ENCODE measurements at regions not wholly inside any gene's neighbourhood (a gene's known extent, or its start where the extent isn't known, plus 50 kb on each side); places are given as distances from the start of the nearest gene placed in this dataset.

DNA sequence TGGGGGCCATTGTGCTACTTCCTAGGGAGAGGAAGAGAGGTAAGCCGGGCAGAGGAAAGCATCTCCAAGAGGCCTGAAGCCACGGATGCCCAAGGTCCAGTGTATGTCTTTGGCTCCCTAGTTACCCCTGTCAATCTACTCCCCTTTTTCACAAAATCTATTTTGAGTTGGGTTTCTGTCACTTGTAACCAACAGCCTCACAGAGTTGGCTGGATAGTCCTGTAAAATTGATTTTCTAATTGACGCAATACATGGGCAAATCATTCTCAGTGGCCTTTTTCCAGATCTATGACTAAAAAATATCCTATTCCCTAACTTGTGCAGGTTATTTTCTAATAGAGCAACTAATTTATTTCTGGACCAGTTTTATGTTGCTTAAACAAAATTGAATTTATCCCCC lies 168.4 kb downstream of the IRS1 start:
- intact Hi-C loops (cut with micrococcal nuclease; ENCODE audit: unreplicated experiment), result no loop called here
- CTCF ChIA-PET, result no interaction called here
- Histone ChIP-seq H3K27ac (ENCODE audit: low read length) (no peak overlapping the region), H3K27me3 (ENCODE audit: control insufficient read depth, insufficient read depth, low read length) (no peaks in the 10 kb centered on the region), H3K4me3 (ENCODE audit: low read depth in 2 of 2, low read length in 2 of 2) (no peak overlapping the region), H3K4me1 (ENCODE audit: control insufficient read depth, insufficient read depth, low read length) (0 out of 2 replicates have a peak, but pooled peaks cover 3% of the 10 kb centered on the region), H3K9me3 (ENCODE audit: control insufficient read depth, insufficient read depth, low read depth, low read length) (no peaks in the 10 kb centered on the region), H3K36me3 (ENCODE audit: control insufficient read depth, insufficient read depth, low read length) (no peaks in the 10 kb centered on the region)
- POLR2A ChIA-PET, result no interaction called here
- TF ChIP-seq, protein P1, sequence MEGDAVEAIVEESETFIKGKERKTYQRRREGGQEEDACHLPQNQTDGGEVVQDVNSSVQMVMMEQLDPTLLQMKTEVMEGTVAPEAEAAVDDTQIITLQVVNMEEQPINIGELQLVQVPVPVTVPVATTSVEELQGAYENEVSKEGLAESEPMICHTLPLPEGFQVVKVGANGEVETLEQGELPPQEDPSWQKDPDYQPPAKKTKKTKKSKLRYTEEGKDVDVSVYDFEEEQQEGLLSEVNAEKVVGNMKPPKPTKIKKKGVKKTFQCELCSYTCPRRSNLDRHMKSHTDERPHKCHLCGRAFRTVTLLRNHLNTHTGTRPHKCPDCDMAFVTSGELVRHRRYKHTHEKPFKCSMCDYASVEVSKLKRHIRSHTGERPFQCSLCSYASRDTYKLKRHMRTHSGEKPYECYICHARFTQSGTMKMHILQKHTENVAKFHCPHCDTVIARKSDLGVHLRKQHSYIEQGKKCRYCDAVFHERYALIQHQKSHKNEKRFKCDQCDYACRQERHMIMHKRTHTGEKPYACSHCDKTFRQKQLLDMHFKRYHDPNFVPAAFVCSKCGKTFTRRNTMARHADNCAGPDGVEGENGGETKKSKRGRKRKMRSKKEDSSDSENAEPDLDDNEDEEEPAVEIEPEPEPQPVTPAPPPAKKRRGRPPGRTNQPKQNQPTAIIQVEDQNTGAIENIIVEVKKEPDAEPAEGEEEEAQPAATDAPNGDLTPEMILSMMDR (IDR thresholded peaks at IDR 0.05), result no peak
- no peak for TF ChIP-seq SIN3A (IDR thresholded peaks at IDR 0.05; ENCODE audit: borderline replicate concordance, insufficient read depth, low read depth, low read length)
- TF ChIP-seq TCF7L2 (IDR thresholded peaks at IDR 0.05; ENCODE audit: low read depth, low read length), result no peak
- TF ChIP-seq REST (IDR thresholded peaks at IDR 0.05; ENCODE audit: insufficient read depth in 1 of 2, low read depth in 2 of 2, low read length in 1 of 2), result no peak
- TF ChIP-seq POLR2AphosphoS5 (IDR thresholded peaks at IDR 0.05; ENCODE audit: low read depth, low read length), result no peak
- BruUV-seq (replicated peaks), result no TSS peak
- in situ Hi-C loops (cut with HindIII; ENCODE audit: low pct_unique_long_range_greater_than_20kb, low sequenced_read_pairs), result no loop called here
- DNase-seq (ENCODE audit: low read depth, low spot score) (no peak), ATAC-seq (no peak)

DNA sequence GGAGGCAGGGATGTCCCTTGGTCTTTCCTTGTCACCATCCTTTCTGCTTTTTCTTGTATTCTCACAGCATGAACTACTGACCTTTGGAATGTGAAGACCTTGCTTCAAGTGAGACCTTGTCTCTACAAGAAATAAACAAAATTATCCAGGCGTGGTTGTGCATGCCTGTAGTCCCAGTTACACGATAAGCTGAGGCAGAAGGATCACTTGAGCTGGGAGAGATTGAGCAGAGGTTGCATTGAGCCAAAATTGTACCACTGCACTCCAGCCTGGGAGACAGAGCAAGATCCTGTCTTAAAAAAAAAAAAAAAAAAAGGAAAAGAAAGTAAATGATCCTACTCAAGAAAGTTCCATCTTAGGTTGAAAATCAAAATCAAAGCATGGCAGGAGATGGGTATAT lies 173.7 kb downstream of the IRS1 start:
- no TSS peak for BruUV-seq (replicated peaks)
- ATAC-seq (no peak), DNase-seq (ENCODE audit: low read depth, low spot score) (no peak)
- ChIA-PET CTCF (no interaction called here), POLR2A (no interaction called here)
- H3K27ac ChIP-seq (ENCODE audit: low read length), result no peak overlapping the region
- in situ Hi-C loops (cut with HindIII; ENCODE audit: low pct_unique_long_range_greater_than_20kb, low sequenced_read_pairs), result no loop called here
- no peak overlapping the region for H3K4me3 ChIP-seq (ENCODE audit: low read depth in 2 of 2, low read length in 2 of 2)
- intact Hi-C loops (cut with micrococcal nuclease; ENCODE audit: unreplicated experiment), result no loop called here
- H3K9me3 ChIP-seq (ENCODE audit: control insufficient read depth, insufficient read depth, low read depth, low read length), result no peaks in the 10 kb centered on the region
- no peaks in the 10 kb centered on the region for H3K4me1 ChIP-seq (ENCODE audit: control insufficient read depth, insufficient read depth, low read length)
- H3K27me3 ChIP-seq (ENCODE audit: control insufficient read depth, insufficient read depth, low read length), result no peaks in the 10 kb centered on the region
- H3K36me3 ChIP-seq (ENCODE audit: control insufficient read depth, insufficient read depth, low read length), result no peaks in the 10 kb centered on the region
- TF ChIP-seq REST (IDR thresholded peaks at IDR 0.05; ENCODE audit: insufficient read depth in 1 of 2, low read depth in 2 of 2, low read length in 1 of 2) (no peak), SIN3A (IDR thresholded peaks at IDR 0.05; ENCODE audit: borderline replicate concordance, insufficient read depth, low read depth, low read length) (no peak), TCF7L2 (IDR thresholded peaks at IDR 0.05; ENCODE audit: low read depth, low read length) (no peak), POLR2AphosphoS5 (IDR thresholded peaks at IDR 0.05; ENCODE audit: low read depth, low read length) (no peak)
- TF ChIP-seq, protein P1 (IDR thresholded peaks at IDR 0.05), result no peak

Data from Panc1 (cell line).